ENCODE measurements at regions not wholly inside any gene's neighbourhood (a gene's known extent, or its start where the extent isn't known, plus 50 kb on each side); places are given as distances from the start of the nearest gene placed in this dataset.

DNA sequence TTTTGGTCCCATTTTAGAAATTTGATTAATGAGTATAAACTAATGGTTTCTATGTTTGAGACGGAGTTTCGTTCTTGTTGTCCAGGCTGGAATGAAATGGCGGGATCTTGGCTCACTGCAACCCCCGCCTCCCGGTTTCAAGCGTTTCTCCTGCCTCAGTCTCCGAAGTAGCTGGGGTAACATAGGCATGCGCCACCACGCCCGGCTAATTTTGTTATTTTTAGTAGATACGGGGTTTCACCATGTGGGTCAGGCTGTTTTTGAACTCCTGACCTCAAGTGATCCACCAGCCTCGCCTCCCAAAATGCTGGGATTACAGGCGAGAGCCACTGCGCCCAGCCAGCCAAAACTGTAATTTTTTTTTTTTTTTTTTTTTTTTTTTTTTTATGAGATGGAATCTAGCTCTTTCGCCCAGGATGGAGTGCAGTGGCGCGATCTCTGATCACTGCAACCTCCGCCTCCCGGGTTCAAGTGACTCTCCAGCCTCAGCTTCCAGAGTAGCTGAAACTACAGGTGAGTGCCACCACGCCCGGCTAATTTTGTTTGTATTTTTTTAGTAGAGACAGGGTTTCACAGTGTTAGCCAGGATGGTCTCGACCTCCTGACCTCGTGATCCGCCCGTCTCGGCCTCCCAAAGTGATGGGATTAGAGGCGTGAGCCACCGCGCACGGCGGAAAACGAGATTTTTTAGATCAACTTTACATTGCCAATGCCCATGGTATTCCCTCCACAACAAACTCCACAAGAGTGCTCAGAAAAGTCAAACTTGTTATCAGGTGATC lies 127.8 kb downstream of the HFE start:
- TF ChIP-seq, protein P1, sequence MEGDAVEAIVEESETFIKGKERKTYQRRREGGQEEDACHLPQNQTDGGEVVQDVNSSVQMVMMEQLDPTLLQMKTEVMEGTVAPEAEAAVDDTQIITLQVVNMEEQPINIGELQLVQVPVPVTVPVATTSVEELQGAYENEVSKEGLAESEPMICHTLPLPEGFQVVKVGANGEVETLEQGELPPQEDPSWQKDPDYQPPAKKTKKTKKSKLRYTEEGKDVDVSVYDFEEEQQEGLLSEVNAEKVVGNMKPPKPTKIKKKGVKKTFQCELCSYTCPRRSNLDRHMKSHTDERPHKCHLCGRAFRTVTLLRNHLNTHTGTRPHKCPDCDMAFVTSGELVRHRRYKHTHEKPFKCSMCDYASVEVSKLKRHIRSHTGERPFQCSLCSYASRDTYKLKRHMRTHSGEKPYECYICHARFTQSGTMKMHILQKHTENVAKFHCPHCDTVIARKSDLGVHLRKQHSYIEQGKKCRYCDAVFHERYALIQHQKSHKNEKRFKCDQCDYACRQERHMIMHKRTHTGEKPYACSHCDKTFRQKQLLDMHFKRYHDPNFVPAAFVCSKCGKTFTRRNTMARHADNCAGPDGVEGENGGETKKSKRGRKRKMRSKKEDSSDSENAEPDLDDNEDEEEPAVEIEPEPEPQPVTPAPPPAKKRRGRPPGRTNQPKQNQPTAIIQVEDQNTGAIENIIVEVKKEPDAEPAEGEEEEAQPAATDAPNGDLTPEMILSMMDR (IDR thresholded peaks at IDR 0.05), result no peak
- no peak for TF ChIP-seq ZFX (IDR thresholded peaks at IDR 0.05; ENCODE audit: borderline replicate concordance)

All from 22Rv1 (cell line).